ENCODE measurements at regions not wholly inside any gene's neighbourhood (a gene's known extent, or its start where the extent isn't known, plus 50 kb on each side); places are given as distances from the start of the nearest gene placed in this dataset.
"Not testable (repeated sequence)": the region's sequence is repeated elsewhere in the genome, so short reads cannot be mapped to it uniquely, and the experiment has no call there.

GRCh38 chr10:25745976-25746375, 188.1 kb upstream of the MYO3A start:
- Histone ChIP-seq H3K27ac (ENCODE audit: low read depth, low read length) (no peak overlapping the region), H3K79me1 (ENCODE audit: low read length) (no peaks in the 10 kb centered on the region), H3K56ac (ENCODE audit: low read length) (no peak overlapping the region), H2BK15ac (replicated peaks; ENCODE audit: low read depth) (no peak overlapping the region), H3K79me2 (ENCODE audit: control insufficient read depth, insufficient read depth, low read length) (no peaks in the 10 kb centered on the region), H3K36me3 (ENCODE audit: control insufficient read depth, insufficient read depth, low read length) (no peaks in the 10 kb centered on the region), H3K4me2 (ENCODE audit: low read length) (no peak overlapping the region), H2BK120ac (ENCODE audit: low read depth, low read length) (no peak overlapping the region), H3K27me3 (ENCODE audit: insufficient read depth, low read length, poor library complexity) (no peaks in the 10 kb centered on the region), H3K18ac (ENCODE audit: low read length) (no peak overlapping the region), H3K23ac (ENCODE audit: low read length) (no peak overlapping the region), H3K9ac (ENCODE audit: low read length) (no peak overlapping the region), H4K5ac (ENCODE audit: low read length) (no peak overlapping the region), H4K8ac (ENCODE audit: low read depth, low read length) (no peak overlapping the region), H3K4me3 (ENCODE audit: low read length) (no peak overlapping the region), H3K4me1 (ENCODE audit: control insufficient read depth, low read depth, low read length) (peaks cover 4% of the 10 kb centered on the region), H2AK5ac (ENCODE audit: low read length) (no peak overlapping the region), H2BK5ac (ENCODE audit: low read length) (no peak overlapping the region), H3K4ac (ENCODE audit: low read depth, low read length) (no peak overlapping the region)
- no CpG with 5 or more reads among the region's 3 CpGs for WGBS (ENCODE audit: extremely low coverage, insufficient coverage, low lambda C conversion rate)
- DNase-seq = no peak

GRCh38 chr10:25747084-25747483, 186.9 kb upstream of the MYO3A start:
- Histone ChIP-seq H3K56ac (ENCODE audit: low read length) (no peak overlapping the region), H4K8ac (ENCODE audit: low read depth, low read length) (no peak overlapping the region), H4K5ac (ENCODE audit: low read length) (no peak overlapping the region), H3K4me3 (ENCODE audit: low read length) (no peak overlapping the region), H3K4me1 (ENCODE audit: control insufficient read depth, low read depth, low read length) (peaks cover 4% of the 10 kb centered on the region), H3K23ac (ENCODE audit: low read length) (peak overlapping the region; percentile 34), H2BK5ac (ENCODE audit: low read length) (no peak overlapping the region), H3K79me1 (ENCODE audit: low read length) (no peaks in the 10 kb centered on the region), H2AK5ac (ENCODE audit: low read length) (no peak overlapping the region), H3K9ac (ENCODE audit: low read length) (no peak overlapping the region), H3K27ac (ENCODE audit: low read depth, low read length) (no peak overlapping the region), H3K18ac (ENCODE audit: low read length) (no peak overlapping the region), H2BK15ac (replicated peaks; ENCODE audit: low read depth) (no peak overlapping the region), H3K4me2 (ENCODE audit: low read length) (no peak overlapping the region), H3K79me2 (ENCODE audit: control insufficient read depth, insufficient read depth, low read length) (no peaks in the 10 kb centered on the region), H3K36me3 (ENCODE audit: control insufficient read depth, insufficient read depth, low read length) (no peaks in the 10 kb centered on the region), H3K27me3 (ENCODE audit: insufficient read depth, low read length, poor library complexity) (no peaks in the 10 kb centered on the region), H2BK120ac (ENCODE audit: low read depth, low read length) (no peak overlapping the region), H3K4ac (ENCODE audit: low read depth, low read length) (no peak overlapping the region)
- DNase-seq = no peak
- no CpG with 5 or more reads among the region's 2 CpGs for WGBS (ENCODE audit: extremely low coverage, insufficient coverage, low lambda C conversion rate)

GRCh38 chr10:25748509-25748908, 185.5 kb upstream of the MYO3A start:
- H3K23ac ChIP-seq (ENCODE audit: low read length) = no peak overlapping the region
- H4K8ac ChIP-seq (ENCODE audit: low read depth, low read length) = no peak overlapping the region
- H3K4me1 ChIP-seq (ENCODE audit: control insufficient read depth, low read depth, low read length) = peaks cover 4% of the 10 kb centered on the region
- no peak overlapping the region for H2BK5ac ChIP-seq (ENCODE audit: low read length)
- no peaks in the 10 kb centered on the region for H3K79me1 ChIP-seq (ENCODE audit: low read length)
- no peaks in the 10 kb centered on the region for H3K27me3 ChIP-seq (ENCODE audit: insufficient read depth, low read length, poor library complexity)
- no CpG with 5 or more reads among the region's 4 CpGs for WGBS (ENCODE audit: extremely low coverage, insufficient coverage, low lambda C conversion rate)
- no peak overlapping the region for H2BK120ac ChIP-seq (ENCODE audit: low read depth, low read length)
- no peak overlapping the region for H2AK5ac ChIP-seq (ENCODE audit: low read length)
- H2BK15ac ChIP-seq (replicated peaks; ENCODE audit: low read depth) = no peak overlapping the region
- H3K79me2 ChIP-seq (ENCODE audit: control insufficient read depth, insufficient read depth, low read length) = no peaks in the 10 kb centered on the region
- H3K36me3 ChIP-seq (ENCODE audit: control insufficient read depth, insufficient read depth, low read length) = no peaks in the 10 kb centered on the region
- H3K4me2 ChIP-seq (ENCODE audit: low read length) = no peak overlapping the region
- no peak overlapping the region for H4K5ac ChIP-seq (ENCODE audit: low read length)
- H3K4ac ChIP-seq (ENCODE audit: low read depth, low read length) = no peak overlapping the region
- no peak overlapping the region for H3K4me3 ChIP-seq (ENCODE audit: low read length)
- H3K18ac ChIP-seq (ENCODE audit: low read length) = no peak overlapping the region
- DNase-seq = no peak
- H3K56ac ChIP-seq (ENCODE audit: low read length) = no peak overlapping the region
- H3K9ac ChIP-seq (ENCODE audit: low read length) = no peak overlapping the region
- no peak overlapping the region for H3K27ac ChIP-seq (ENCODE audit: low read depth, low read length)

GRCh38 chr10:25753776-25754175, 180.3 kb upstream of the MYO3A start:
- Histone ChIP-seq H3K27me3 (ENCODE audit: insufficient read depth, low read length, poor library complexity) (no peaks in the 10 kb centered on the region), H3K9ac (ENCODE audit: low read length) (no peak overlapping the region), H3K4me2 (ENCODE audit: low read length) (no peak overlapping the region), H2BK15ac (replicated peaks; ENCODE audit: low read depth) (no peak overlapping the region), H3K27ac (ENCODE audit: low read depth, low read length) (no peak overlapping the region), H4K8ac (ENCODE audit: low read depth, low read length) (no peak overlapping the region), H3K36me3 (ENCODE audit: control insufficient read depth, insufficient read depth, low read length) (no peaks in the 10 kb centered on the region), H3K18ac (ENCODE audit: low read length) (no peak overlapping the region), H3K4me1 (ENCODE audit: control insufficient read depth, low read depth, low read length) (peaks cover 1% of the 10 kb centered on the region), H3K4ac (ENCODE audit: low read depth, low read length) (no peak overlapping the region), H2AK5ac (ENCODE audit: low read length) (no peak overlapping the region), H3K23ac (ENCODE audit: low read length) (no peak overlapping the region), H3K79me1 (ENCODE audit: low read length) (no peaks in the 10 kb centered on the region), H3K56ac (ENCODE audit: low read length) (no peak overlapping the region), H3K79me2 (ENCODE audit: control insufficient read depth, insufficient read depth, low read length) (no peaks in the 10 kb centered on the region), H3K4me3 (ENCODE audit: low read length) (no peak overlapping the region), H2BK120ac (ENCODE audit: low read depth, low read length) (no peak overlapping the region), H2BK5ac (ENCODE audit: low read length) (no peak overlapping the region), H4K5ac (ENCODE audit: low read length) (no peak overlapping the region)
- no CpG with 5 or more reads among the region's 2 CpGs for WGBS (ENCODE audit: extremely low coverage, insufficient coverage, low lambda C conversion rate)
- DNase-seq = peak; percentile 82

- WGBS (ENCODE audit: extremely low coverage, insufficient coverage, low lambda C conversion rate) = no CpG with 5 or more reads among the region's 24 CpGs
- H3K23ac ChIP-seq (ENCODE audit: low read length); H3K79me2 ChIP-seq (ENCODE audit: control insufficient read depth, insufficient read depth, low read length): not testable (repeated sequence)
These were observed 178.2 kb upstream of the MYO3A start for GRCh38 chr10:25755874-25756273.

GRCh38 chr10:25756784-25757183, 177.2 kb upstream of the MYO3A start:
- Histone ChIP-seq H3K18ac (ENCODE audit: low read length) (no peak overlapping the region), H3K9ac (ENCODE audit: low read length) (no peak overlapping the region), H3K4me1 (ENCODE audit: control insufficient read depth, low read depth, low read length) (peaks cover 1% of the 10 kb centered on the region), H3K4me3 (ENCODE audit: low read length) (no peak overlapping the region), H3K4ac (ENCODE audit: low read depth, low read length) (no peak overlapping the region), H3K79me2 (ENCODE audit: control insufficient read depth, insufficient read depth, low read length) (no peaks in the 10 kb centered on the region), H4K5ac (ENCODE audit: low read length) (no peak overlapping the region), H2BK15ac (replicated peaks; ENCODE audit: low read depth) (no peak overlapping the region), H3K4me2 (ENCODE audit: low read length) (no peak overlapping the region), H3K56ac (ENCODE audit: low read length) (no peak overlapping the region), H4K8ac (ENCODE audit: low read depth, low read length) (no peak overlapping the region), H3K79me1 (ENCODE audit: low read length) (no peaks in the 10 kb centered on the region), H3K27ac (ENCODE audit: low read depth, low read length) (no peak overlapping the region), H3K23ac (ENCODE audit: low read length) (no peak overlapping the region), H3K36me3 (ENCODE audit: control insufficient read depth, insufficient read depth, low read length) (no peaks in the 10 kb centered on the region), H2BK5ac (ENCODE audit: low read length) (no peak overlapping the region), H3K27me3 (ENCODE audit: insufficient read depth, low read length, poor library complexity) (no peaks in the 10 kb centered on the region), H2BK120ac (ENCODE audit: low read depth, low read length) (no peak overlapping the region), H2AK5ac (ENCODE audit: low read length) (no peak overlapping the region)
- DNase-seq = no peak
- no CpG with 5 or more reads among the region's 24 CpGs for WGBS (ENCODE audit: extremely low coverage, insufficient coverage, low lambda C conversion rate)

More at GRCh38 chr10:25755874-25756273, 178.2 kb upstream of the MYO3A start:
- not testable (repeated sequence) for H3K27ac ChIP-seq (ENCODE audit: low read depth, low read length); H2BK5ac ChIP-seq (ENCODE audit: low read length); H3K79me1 ChIP-seq (ENCODE audit: low read length); H3K9ac ChIP-seq (ENCODE audit: low read length); H3K4ac ChIP-seq (ENCODE audit: low read depth, low read length); H3K4me1 ChIP-seq (ENCODE audit: control insufficient read depth, low read depth, low read length); H3K27me3 ChIP-seq (ENCODE audit: insufficient read depth, low read length, poor library complexity); H2BK120ac ChIP-seq (ENCODE audit: low read depth, low read length); H3K36me3 ChIP-seq (ENCODE audit: control insufficient read depth, insufficient read depth, low read length); H4K5ac ChIP-seq (ENCODE audit: low read length); H3K4me3 ChIP-seq (ENCODE audit: low read length); H3K4me2 ChIP-seq (ENCODE audit: low read length); H2AK5ac ChIP-seq (ENCODE audit: low read length); H2BK15ac ChIP-seq (replicated peaks; ENCODE audit: low read depth); H4K8ac ChIP-seq (ENCODE audit: low read depth, low read length); H3K56ac ChIP-seq (ENCODE audit: low read length); H3K18ac ChIP-seq (ENCODE audit: low read length); DNase-seq
